ENCODE measurements at regions not wholly inside any gene's neighbourhood (a gene's known extent, or its start where the extent isn't known, plus 50 kb on each side); places are given as distances from the start of the nearest gene placed in this dataset.

GRCh38 chr10:85362401-85362800, 1004.2 kb downstream of the GRID1 start:
- no peak overlapping the region for H3K27ac ChIP-seq (ENCODE audit: insufficient read length, low read depth, low read length)
- H2BK5ac ChIP-seq (ENCODE audit: insufficient read length, low read length) = no peak overlapping the region
- no peak overlapping the region for H2BK20ac ChIP-seq (ENCODE audit: low read depth, low read length, poor library complexity, severe bottlenecking)
- H3K9me3 Mint-ChIP-seq = peaks cover 0 to 3% of the 10 kb centered on the region in 2 experiments; a peak in 1 of 5 replicates
- no peaks in the 10 kb centered on the region for H3K9me3 ChIP-seq (ENCODE audit: control insufficient read depth, low read depth, low read length)
- H2BK15ac ChIP-seq (ENCODE audit: low read depth, low read length) = no peak overlapping the region
- H2AK5ac ChIP-seq (ENCODE audit: insufficient read length, low read length) = no peak overlapping the region
- H3K4ac ChIP-seq (ENCODE audit: low read depth, low read length) = no peak overlapping the region
- H3T11ph ChIP-seq (ENCODE audit: low read length) = no peak overlapping the region
- H3K18ac ChIP-seq (ENCODE audit: insufficient read length, low read depth, low read length) = no peak overlapping the region
- H3K14ac ChIP-seq (ENCODE audit: insufficient read depth, low read length) = no peak overlapping the region
- no peak for DNase-seq
- H3K4me2 ChIP-seq (ENCODE audit: insufficient read depth, insufficient read length, low read length) = no peak overlapping the region
- H2AFZ ChIP-seq (ENCODE audit: low read length) = no peak overlapping the region
- no peak overlapping the region for H4K5ac ChIP-seq (ENCODE audit: insufficient read length, low read depth, low read length)
- H4K20me1 ChIP-seq (ENCODE audit: control insufficient read depth, insufficient read depth, insufficient read length) = no peaks in the 10 kb centered on the region
- no peak overlapping the region for H3K9ac ChIP-seq (ENCODE audit: extremely low read depth, insufficient read length, low read length)
- H3K4me1 Mint-ChIP-seq = no peaks in the 10 kb centered on the region
- no peaks in the 10 kb centered on the region for H3K4me1 ChIP-seq (ENCODE audit: insufficient read depth, low read length)
- no peaks in the 10 kb centered on the region for H3K36me3 Mint-ChIP-seq (ENCODE audit: insufficient read depth in 1 of 3, low read depth in 3 of 3)
- no peak overlapping the region for H2BK12ac ChIP-seq (ENCODE audit: insufficient read length, low read depth, low read length)
- no peak overlapping the region for H3K23ac ChIP-seq (ENCODE audit: insufficient read length, low read depth, low read length)
- no peaks in the 10 kb centered on the region for H3K23me2 ChIP-seq (ENCODE audit: insufficient read length, low read depth, low read length, poor library complexity, severe bottlenecking)
- no peaks in the 10 kb centered on the region for H3K27me3 ChIP-seq (ENCODE audit: insufficient read depth, low read length)
- H3K4me3 Mint-ChIP-seq = no peak overlapping the region
- WGBS (ENCODE audit: extremely low coverage, insufficient read length, low lambda C conversion rate) = no CpG with 5 or more reads among the region's 1 CpG
- H3K79me2 ChIP-seq (ENCODE audit: insufficient read depth, low read length) = no peaks in the 10 kb centered on the region
- no peak overlapping the region for H3K27ac Mint-ChIP-seq
- H2BK120ac ChIP-seq (ENCODE audit: low read depth, low read length, poor library complexity, severe bottlenecking) = no peak overlapping the region
- H3K27me3 Mint-ChIP-seq (ENCODE audit: low read depth) = no peaks in the 10 kb centered on the region
- H3K79me1 ChIP-seq (ENCODE audit: insufficient read depth, low read depth, low read length, poor library complexity, severe bottlenecking) = no peaks in the 10 kb centered on the region
- no peak for TF ChIP-seq CTCF (conservative IDR thresholded peaks at IDR 0.05)
- H4K91ac ChIP-seq (ENCODE audit: insufficient read length, low read depth, low read length) = no peak overlapping the region
- H3K56ac ChIP-seq (ENCODE audit: insufficient read length, low read depth, low read length) = no peak overlapping the region
- H4K8ac ChIP-seq (replicated peaks; ENCODE audit: insufficient read length, low read depth, low read length) = no peak overlapping the region

Measured in H9 (cell line).